ENCODE measurements at regions not wholly inside any gene's neighbourhood (a gene's known extent, or its start where the extent isn't known, plus 50 kb on each side); places are given as distances from the start of the nearest gene placed in this dataset.

GRCh38 chr3:86563400-86563970 lies 427.5 kb downstream of the VGLL3 start:
- Histone ChIP-seq H3K27ac (ENCODE audit: control insufficient read depth, insufficient read depth) (no peak overlapping the region), H3K36me3 (ENCODE audit: control insufficient read depth in 2 of 2, insufficient read depth in 2 of 2, low read length in 1 of 2) (no peaks in the 10 kb centered on the region), H3K9ac (ENCODE audit: control insufficient read depth, insufficient read depth, low read length) (no peak overlapping the region), H3K27me3 (replicated peaks in 1 of 2; ENCODE audit: control insufficient read depth in 2 of 2, insufficient read depth in 2 of 2, low read length in 1 of 2) (no peaks in the 10 kb centered on the region), H2AFZ (ENCODE audit: control insufficient read depth, low read depth, low read length) (no peak overlapping the region), H3K9me3 (replicated peaks; ENCODE audit: control insufficient read depth, insufficient read depth, low read length) (no peaks in the 10 kb centered on the region), H3K4me2 (ENCODE audit: control insufficient read depth, insufficient read depth) (no peak overlapping the region), H3K79me2 (ENCODE audit: control insufficient read depth, insufficient read depth, low read length) (no peaks in the 10 kb centered on the region), H4K20me1 (ENCODE audit: control insufficient read depth, insufficient read depth) (no peaks in the 10 kb centered on the region), H3K4me1 (ENCODE audit: control insufficient read depth, insufficient read depth, low read length) (no peaks in the 10 kb centered on the region), H3K4me3 (no peak overlapping the region)
- no peak for DNase-seq (ENCODE audit: low read depth, low spot score)
- ChIA-PET CTCF (interaction anchor here (0.7 to 2.6 kb wide), 8 partner anchors 9 to 743 kb away, joined by 3 to 24 read pairs (median 3); no protein-coding TSS in a partner anchor), SMC1A (ENCODE audit: uncharacterized antibody, unreplicated experiment) (interaction anchor here (1.6 to 1.8 kb wide), 2 partner anchors 10 to 745 kb away, joined by 3 read pairs; no protein-coding TSS in a partner anchor), POLR2A (no interaction called here), RAD21 (ENCODE audit: unreplicated experiment) (no interaction called here)
- intact Hi-C loops (cut with micrococcal nuclease; ENCODE audit: unreplicated experiment), result loop anchor here (1.0 to 10.0 kb wide), 2 partner anchors 369 to 742 kb away; no protein-coding TSS in a partner anchor
- in situ Hi-C loops (cut with MboI), result no loop called here
- TF ChIP-seq ZBTB11 (CRISPR knock-in tag; IDR thresholded peaks at IDR 0.05), result no peak
- peak; percentile 23; the same call in 1 of the 2 replicates for TF ChIP-seq SMC3 (IDR thresholded peaks at IDR 0.05; ENCODE audit: borderline replicate concordance, low read length)
- peak; percentile 38 for TF ChIP-seq RAD21 (IDR thresholded peaks at IDR 0.05; ENCODE audit: insufficient read depth, low read depth, low read length)
- peak; percentile 51 to 60 (median 52); a peak in 5 of 6 replicates for TF ChIP-seq CTCF (IDR thresholded peaks at IDR 0.05 in 2 of 3, conservative IDR thresholded peaks at IDR 0.05 in 1 of 3; ENCODE audit: control insufficient read depth in 2 of 3, extremely low read depth in 1 of 3, insufficient read depth in 1 of 3, low read depth in 3 of 3, low read length in 3 of 3)
- TF ChIP-seq SIN3A (IDR thresholded peaks at IDR 0.05; ENCODE audit: low read depth, low read length), result no peak
- peak; percentile 69 for FAIRE-seq
- 0% methylated on average over 2 of the region's 2 CpGs for WGBS (ENCODE audit: insufficient coverage, insufficient replicate concordance, low lambda C conversion rate, missing lambda C conversion rate)
- peak; percentile 65; the same call in 2 of the 3 replicates for ATAC-seq
- no TSS peak for BruUV-seq (replicated peaks)
